ENCODE measurements at regions not wholly inside any gene's neighbourhood (a gene's known extent, or its start where the extent isn't known, plus 50 kb on each side); places are given as distances from the start of the nearest gene placed in this dataset.
"Not testable (repeated sequence)": the region's sequence is repeated elsewhere in the genome, so short reads cannot be mapped to it uniquely, and the experiment has no call there.

DNA sequence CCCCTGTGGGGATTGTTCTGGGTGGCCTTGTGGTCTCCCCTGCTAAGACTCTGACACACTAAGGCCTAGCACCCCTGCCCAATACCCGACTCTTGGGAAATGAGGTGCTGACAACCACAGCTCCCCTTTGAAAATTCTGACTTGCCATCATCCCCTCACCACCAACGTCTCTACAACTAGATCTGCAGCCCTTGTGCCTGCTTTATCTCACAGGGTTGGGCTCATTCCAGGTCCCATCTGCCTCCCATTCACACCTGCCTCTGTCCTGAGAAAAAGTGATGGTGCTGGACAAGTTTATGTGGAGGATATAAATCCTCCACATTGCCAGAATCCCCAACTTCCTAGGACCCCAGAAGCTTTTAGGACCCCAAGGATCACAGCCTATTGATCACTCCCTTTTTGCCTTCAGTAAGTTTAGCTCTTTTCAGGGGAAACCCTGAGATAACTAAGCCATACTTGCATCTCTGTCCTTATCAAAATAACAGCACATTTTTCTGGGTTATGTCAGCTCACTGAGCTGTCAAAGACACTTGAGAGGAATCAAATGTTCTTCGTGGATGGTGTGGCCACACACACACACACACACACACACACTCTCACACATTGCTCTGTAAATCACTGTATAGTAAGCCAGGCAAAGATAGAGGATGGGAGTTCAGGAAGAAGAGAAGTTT is 136.8 kb upstream of the CES5A start:
- TF ChIP-seq, protein P1, sequence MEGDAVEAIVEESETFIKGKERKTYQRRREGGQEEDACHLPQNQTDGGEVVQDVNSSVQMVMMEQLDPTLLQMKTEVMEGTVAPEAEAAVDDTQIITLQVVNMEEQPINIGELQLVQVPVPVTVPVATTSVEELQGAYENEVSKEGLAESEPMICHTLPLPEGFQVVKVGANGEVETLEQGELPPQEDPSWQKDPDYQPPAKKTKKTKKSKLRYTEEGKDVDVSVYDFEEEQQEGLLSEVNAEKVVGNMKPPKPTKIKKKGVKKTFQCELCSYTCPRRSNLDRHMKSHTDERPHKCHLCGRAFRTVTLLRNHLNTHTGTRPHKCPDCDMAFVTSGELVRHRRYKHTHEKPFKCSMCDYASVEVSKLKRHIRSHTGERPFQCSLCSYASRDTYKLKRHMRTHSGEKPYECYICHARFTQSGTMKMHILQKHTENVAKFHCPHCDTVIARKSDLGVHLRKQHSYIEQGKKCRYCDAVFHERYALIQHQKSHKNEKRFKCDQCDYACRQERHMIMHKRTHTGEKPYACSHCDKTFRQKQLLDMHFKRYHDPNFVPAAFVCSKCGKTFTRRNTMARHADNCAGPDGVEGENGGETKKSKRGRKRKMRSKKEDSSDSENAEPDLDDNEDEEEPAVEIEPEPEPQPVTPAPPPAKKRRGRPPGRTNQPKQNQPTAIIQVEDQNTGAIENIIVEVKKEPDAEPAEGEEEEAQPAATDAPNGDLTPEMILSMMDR (IDR thresholded peaks at IDR 0.05; ENCODE audit: low read depth, low read length) = no peak
- no peak for DNase-seq (ENCODE audit: extremely low read depth, low read depth)

DNA sequence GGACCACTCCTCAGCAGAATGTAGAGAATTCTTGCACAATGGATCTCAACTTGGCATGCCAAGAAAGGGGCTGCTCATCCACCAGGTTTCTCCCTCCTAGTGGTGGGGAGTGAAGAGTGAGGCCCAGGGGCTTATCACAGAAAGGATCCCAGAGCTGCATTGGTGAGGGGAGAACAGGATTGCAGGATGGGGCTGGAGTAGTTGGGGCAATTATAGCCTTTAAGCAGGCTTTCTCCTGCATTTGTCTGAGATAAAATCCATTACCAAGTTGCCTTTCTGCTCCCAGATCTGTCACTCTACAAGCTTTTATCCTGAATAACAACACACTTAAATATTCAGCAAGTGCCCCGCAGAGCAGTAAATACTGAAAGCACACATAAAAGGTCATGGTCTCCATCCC is 130.8 kb upstream of the CES5A start:
- DNase-seq (ENCODE audit: extremely low read depth, low read depth) = no peak
- TF ChIP-seq, protein P1 (IDR thresholded peaks at IDR 0.05; ENCODE audit: low read depth, low read length) = no peak

DNA sequence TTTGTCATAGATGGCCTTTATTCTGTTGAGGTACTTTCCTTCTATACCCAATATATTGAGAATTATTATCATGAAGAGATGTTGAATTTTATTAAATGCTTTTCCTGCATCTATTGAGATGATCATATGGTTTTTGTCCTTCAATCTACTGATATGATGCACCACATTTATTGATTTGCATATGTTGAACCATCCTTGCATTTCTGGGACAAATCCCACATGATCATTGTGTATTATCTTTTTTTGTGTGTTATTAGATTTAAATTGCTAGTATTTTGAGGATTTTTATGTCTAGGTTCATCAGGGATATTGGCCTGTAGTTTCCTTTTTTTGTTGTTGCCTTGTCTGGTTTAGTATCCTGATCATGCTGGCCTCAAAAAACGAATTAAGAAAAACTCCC is 124.5 kb upstream of the CES5A start:
- TF ChIP-seq, protein P1 (IDR thresholded peaks at IDR 0.05; ENCODE audit: low read depth, low read length) = no peak
- no peak for DNase-seq (ENCODE audit: extremely low read depth, low read depth)

DNA sequence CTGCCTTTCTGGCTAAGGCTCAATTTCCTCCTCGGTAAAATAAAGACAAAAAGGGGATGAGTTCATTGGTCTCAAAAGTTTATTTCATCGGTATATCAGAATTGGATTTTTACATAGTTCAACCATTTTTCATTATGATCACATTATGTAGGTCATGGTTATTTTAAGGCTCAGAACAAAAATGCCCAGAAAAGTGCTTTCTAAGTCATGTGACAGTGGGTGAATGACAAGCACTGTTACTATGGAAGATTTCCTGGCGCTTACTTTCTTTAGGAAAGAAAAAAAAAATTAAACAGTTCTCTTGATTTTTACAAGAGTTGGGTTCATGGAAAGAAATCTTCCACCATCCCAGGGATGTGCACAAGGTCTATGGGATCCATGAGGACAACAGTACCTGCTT is 117.9 kb upstream of the CES5A start:
- no peak for DNase-seq (ENCODE audit: extremely low read depth, low read depth)
- TF ChIP-seq, protein P1 (IDR thresholded peaks at IDR 0.05; ENCODE audit: low read depth, low read length) = no peak

DNA sequence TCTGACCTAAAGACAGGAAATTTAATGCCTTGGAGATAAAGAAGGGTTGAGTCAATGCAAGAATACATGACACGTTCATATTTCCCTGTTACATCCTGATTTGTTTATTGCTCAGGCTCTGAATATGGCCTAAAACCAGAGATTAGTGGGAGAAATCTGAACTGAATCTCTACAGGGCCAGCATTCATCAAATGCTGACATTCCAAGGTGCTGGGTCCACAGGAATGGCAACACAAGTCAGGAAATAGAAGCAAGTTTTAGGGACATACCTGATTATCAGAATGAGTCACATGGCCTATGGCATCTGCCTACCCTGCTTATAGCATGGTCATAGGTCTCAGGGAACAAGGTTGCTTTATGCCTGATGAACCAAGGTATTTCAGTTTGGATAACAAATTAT is 117.4 kb upstream of the CES5A start:
- DNase-seq (ENCODE audit: extremely low read depth, low read depth) = no peak
- TF ChIP-seq, protein P1 (IDR thresholded peaks at IDR 0.05; ENCODE audit: low read depth, low read length) = no peak

DNA sequence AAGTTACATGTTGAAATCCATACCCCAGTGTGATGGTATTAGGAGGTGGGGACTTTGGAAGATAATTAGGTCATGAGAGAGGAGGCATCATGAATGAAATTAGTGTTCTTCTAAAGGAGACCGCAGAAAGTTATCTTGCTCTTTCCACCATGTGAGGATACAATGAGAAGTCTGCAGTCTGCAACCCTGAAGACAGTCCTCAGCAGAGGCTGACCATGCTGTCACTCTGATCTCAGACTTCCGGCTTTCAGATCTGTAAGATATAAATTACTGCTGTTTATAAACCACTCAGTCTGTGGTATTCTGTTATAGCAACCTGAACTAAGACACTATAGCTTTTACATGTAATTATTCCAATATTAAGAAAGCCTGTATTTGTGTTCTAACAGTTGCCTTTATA is 116.7 kb upstream of the CES5A start:
- no peak for DNase-seq (ENCODE audit: extremely low read depth, low read depth)

DNA sequence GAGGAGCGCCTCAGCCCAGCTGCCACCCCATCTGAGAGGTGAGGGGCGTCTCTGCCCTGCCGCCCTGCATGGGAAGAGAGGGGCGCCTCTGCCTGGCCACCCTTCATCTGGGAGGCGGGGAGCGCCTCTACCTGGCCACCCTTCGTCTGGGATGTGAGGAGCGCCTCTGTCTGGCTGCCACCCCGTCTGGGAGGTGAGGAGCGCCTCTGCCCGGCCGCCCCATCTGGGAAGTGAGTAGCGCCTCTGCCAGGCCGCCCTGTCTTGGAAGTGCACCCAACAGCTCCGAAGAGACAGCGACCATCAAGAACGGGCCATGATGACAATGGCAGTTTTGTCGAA is 114.4 kb upstream of the CES5A start:
- DNase-seq (ENCODE audit: extremely low read depth, low read depth) = no peak
- TF ChIP-seq, protein P1 (IDR thresholded peaks at IDR 0.05; ENCODE audit: low read depth, low read length) = no peak

More for the DNA sequence above, 116.7 kb upstream of the CES5A start:
- TF ChIP-seq, protein P1 (IDR thresholded peaks at IDR 0.05; ENCODE audit: low read depth, low read length) = no peak

DNA sequence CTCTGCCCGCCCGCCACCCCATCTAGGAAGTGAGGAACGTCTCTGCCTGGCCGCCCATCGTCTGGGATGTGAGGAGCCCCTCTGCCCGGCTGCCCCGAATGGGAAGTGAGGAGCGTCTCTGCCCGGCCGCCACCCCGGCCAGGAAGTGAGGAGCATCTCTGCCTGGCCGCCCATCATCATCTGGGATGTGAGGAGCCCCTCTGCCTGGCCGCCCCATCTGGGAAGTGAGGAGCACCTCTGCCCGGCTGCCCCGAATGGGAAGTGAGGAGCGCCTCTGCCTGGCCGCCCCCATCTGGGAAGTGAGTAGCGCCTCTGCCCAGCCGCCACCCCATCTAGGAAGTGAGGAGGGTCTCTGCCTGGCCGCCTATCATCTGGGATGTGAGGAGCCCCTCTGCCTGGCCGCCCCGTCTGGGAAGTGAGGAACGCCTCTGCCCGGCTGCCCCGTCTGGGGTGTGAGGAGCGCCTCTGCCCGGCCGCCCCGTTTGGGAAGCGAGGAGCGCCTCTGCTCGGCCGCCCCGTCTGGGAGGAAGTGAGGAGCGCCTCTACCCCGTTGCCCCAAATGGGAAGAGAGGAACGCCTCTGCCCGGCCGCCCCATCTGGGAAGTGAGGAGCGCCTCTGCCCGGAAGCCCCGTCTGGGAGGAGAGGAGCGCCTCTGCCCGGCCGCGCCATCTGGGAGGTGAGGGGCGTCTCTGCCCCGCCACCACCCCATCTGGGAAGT is 113.8 kb upstream of the CES5A start:
- not testable (repeated sequence) for DNase-seq (ENCODE audit: extremely low read depth, low read depth)

All from AG09319 (cell line).